HepG2 (cell line): ENCODE measurements at regions not wholly inside any gene's neighbourhood (a gene's known extent, or its start where the extent isn't known, plus 50 kb on each side); places are given as distances from the start of the nearest gene placed in this dataset.

Source experiments
- ATAC-seq: fragments of 200-7000 bp; cut with Tn5 transposase; 3 replicates; pipeline ENCODE4 v1.9.1; 2020; ENCODE audit warnings: mild to moderate bottlenecking, moderate library complexity
- BruUV-seq: library from RNA; stranded (reverse); fragments of 400-500 nt; replicated peaks from 2 replicates; lab custom pipeline; 2021; lab: Mats Ljungman, UMichigan
- CTCF ChIA-PET: fragments of 300-600 bp; formaldehyde crosslinking; extraction: SDS; loops from one replicate; lab custom pipeline; 2021; ENCODE audit warnings: low total read pairs, inconsistent platforms, low intra/inter-chr PET ratio; lab: Yijun Ruan, JAX
- POLR2A ChIA-PET: fragments of 350-600 bp; sonication (Branson Sonifier 250); formaldehyde crosslinking; loops from one replicate; lab custom pipeline; 2020; ENCODE audit warnings: antibody characterized with exemption, inconsistent platforms; lab: Yijun Ruan, JAX
- DNase-seq: peaks from one replicate; pipeline ENCODE4 v3.0.0-alpha.2; 2015; ENCODE audit warnings: low spot score
- FAIRE-seq: peaks from 3 replicates; lab custom pipeline; 2011; peaks lifted over from hg19 to GRCh38; lab: Jason Lieb, UNC
- H2AFZ ChIP-seq: one replicate; pipeline ENCODE4 v1.6.1; 2011; ENCODE audit warnings: low read length, inconsistent platforms
- H3K27ac ChIP-seq: fragments of 300-600 bp; 3 replicates; pipeline ENCODE4 v1.8.0; 2011; ENCODE audit warnings: mixed run types, mild to moderate bottlenecking, mixed read lengths, low read length, inconsistent platforms; ENCODE audit not compliant: insufficient read depth; ENCODE audit errors: extremely low read length
- H3K27me3 ChIP-seq, 2 experiments: fragments of 200-600 bp in 1 of 2; 2 replicates in 1 of 2; 3 replicates in 1 of 2; pipeline versions ENCODE4 v1.6.0 to v1.8.0; 2011; ENCODE audit warnings: low read length in 2 of 2, mild to moderate bottlenecking in 2 of 2, moderate library complexity in 2 of 2, inconsistent platforms in 1 of 2; ENCODE audit not compliant: insufficient read depth in 2 of 2, control insufficient read depth in 1 of 2
- H3K36me3 ChIP-seq, 2 experiments: fragments of 200-600 bp in 1 of 2; replicated peaks in 1 of 2; 2 replicates in 1 of 2; 3 replicates in 1 of 2; pipeline versions ENCODE4 v1.5.1 to v1.8.0; 2011; ENCODE audit warnings: low read length in 2 of 2, inconsistent platforms in 1 of 2; ENCODE audit not compliant: insufficient read depth in 2 of 2, control insufficient read depth in 1 of 2
- H3K4me1 ChIP-seq: 2 replicates; pipeline ENCODE4 v1.5.1; 2012; ENCODE audit warnings: low read length, inconsistent platforms; ENCODE audit not compliant: insufficient read depth
- H3K4me2 ChIP-seq: 2 replicates; pipeline ENCODE4 v1.6.0; 2011; ENCODE audit warnings: low read depth, low read length, inconsistent platforms
- H3K4me3 ChIP-seq, 3 experiments: fragments of 200-600 bp in 1 of 3; sonication (generic), shearing (Covaris generic) in 1 of 3; replicated peaks in 1 of 3; 2 replicates each; pipeline ENCODE4 v1.5.1; 2011 to 2016; ENCODE audit warnings: low read length in 3 of 3, inconsistent platforms in 2 of 3, low read depth in 2 of 3, mild to moderate bottlenecking in 2 of 3, control low read depth in 1 of 3, mixed read lengths in 1 of 3; ENCODE audit not compliant: insufficient read depth in 1 of 3
- H3K79me2 ChIP-seq: one replicate; pipeline ENCODE4 v1.6.1; 2011; ENCODE audit warnings: low read length, inconsistent platforms; ENCODE audit not compliant: insufficient read depth
- H3K9ac ChIP-seq: 2 replicates; pipeline ENCODE4 v1.6.0; 2011; ENCODE audit warnings: mild to moderate bottlenecking, low read depth, low read length, inconsistent platforms; ENCODE audit not compliant: insufficient read depth
- H3K9me3 ChIP-seq: 2 replicates; pipeline ENCODE4 v1.5.1; 2012; ENCODE audit warnings: mild to moderate bottlenecking, low read length
- H4K20me1 ChIP-seq: 2 replicates; pipeline ENCODE4 v1.6.0; 2011; ENCODE audit warnings: inconsistent platforms, mild to moderate bottlenecking, low read length, moderate library complexity; ENCODE audit not compliant: insufficient read depth
- MATR3 ChIP-seq: sonication (generic); formaldehyde crosslinking; IDR thresholded peaks from 2 replicates; pipeline ENCODE4 v1.4.0; 2020; ENCODE audit warnings: missing genetic modification reagents
- MTA3 ChIP-seq: sonication (generic); formaldehyde crosslinking; IDR thresholded peaks from 2 replicates; pipeline ENCODE4 v1.4.0; 2020; ENCODE audit warnings: missing genetic modification reagents
- PHF5A ChIP-seq: IDR thresholded peaks from one replicate; pipeline ENCODE4 v1.6.1; 2018; ENCODE audit warnings: low read depth, missing genetic modification reagents; ENCODE audit not compliant: unreplicated experiment
- WIZ ChIP-seq: sonication (generic); formaldehyde crosslinking; IDR thresholded peaks from 2 replicates; pipeline ENCODE4 v1.5.1; 2020; ENCODE audit warnings: mild to moderate bottlenecking, missing genetic modification reagents
- ZNF251 ChIP-seq: sonication (generic); formaldehyde crosslinking; IDR thresholded peaks from 2 replicates; pipeline ENCODE4 v1.9.0; 2021; ENCODE audit warnings: mild to moderate bottlenecking, missing genetic modification reagents
- ZNF414 ChIP-seq: sonication (generic); formaldehyde crosslinking; IDR thresholded peaks from 2 replicates; pipeline ENCODE4 v1.5.0; 2020; ENCODE audit warnings: missing genetic modification reagents
- ZNF788 ChIP-seq: sonication (generic); formaldehyde crosslinking; IDR thresholded peaks from 2 replicates; pipeline ENCODE4 v1.5.0; 2020; ENCODE audit warnings: mild to moderate bottlenecking, missing genetic modification reagents, borderline replicate concordance
- WGBS: methylation state at CpG from one replicate; pipeline ENCODE4 v1.1.6; 2017; ENCODE audit warnings: low lambda C conversion rate; 5-methylcytosine and 5-hydroxymethylcytosine counted together
- in situ Hi-C: cut with HindIII; loops from 2 replicates; pipeline ENCODE4 v1.10.0; 2017; ENCODE audit warnings: low pct_unique_long_range_greater_than_20kb; ENCODE audit not compliant: extremely low pct_ligation_motif_present
- intact Hi-C: fragments of 100-400 bp; cut with micrococcal nuclease; formaldehyde crosslinking; loops from one replicate; pipeline ENCODE4 v1.10.0; 2022; ENCODE audit not compliant: unreplicated experiment
- TF ChIP-seq, protein P1 (sequence below): sonication (generic); formaldehyde crosslinking; IDR thresholded peaks from 2 replicates; pipeline ENCODE4 v1.8.0; 2022; ENCODE audit warnings: mild to moderate bottlenecking, missing genetic modification reagents

DNA sequence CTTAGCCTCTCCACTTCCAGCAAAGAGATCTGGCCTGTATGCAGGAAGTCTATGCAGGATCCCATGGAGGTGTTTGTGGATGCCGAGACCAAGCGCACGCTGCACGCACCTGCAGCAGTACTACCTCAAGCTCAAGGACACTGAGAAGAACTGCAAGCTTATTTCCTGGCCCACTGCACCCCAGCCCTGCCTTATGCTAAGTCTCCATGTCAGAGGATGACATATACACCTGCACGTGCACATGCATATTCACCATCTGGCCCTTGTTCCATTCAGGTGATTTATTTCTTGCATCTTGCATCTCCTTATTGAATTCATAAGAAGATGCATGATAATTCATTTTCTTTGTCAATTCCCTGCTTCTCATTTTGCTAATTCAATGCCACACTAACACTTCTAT lies 472.8 kb upstream of the SGCG start (continued):
- TF ChIP-seq ZNF414: no peak
- no peak for TF ChIP-seq MTA3
- TF ChIP-seq MATR3 (CRISPR knock-in tag): no peak
- no peak for TF ChIP-seq WIZ (CRISPR knock-in tag)
- TF ChIP-seq, protein P1, sequence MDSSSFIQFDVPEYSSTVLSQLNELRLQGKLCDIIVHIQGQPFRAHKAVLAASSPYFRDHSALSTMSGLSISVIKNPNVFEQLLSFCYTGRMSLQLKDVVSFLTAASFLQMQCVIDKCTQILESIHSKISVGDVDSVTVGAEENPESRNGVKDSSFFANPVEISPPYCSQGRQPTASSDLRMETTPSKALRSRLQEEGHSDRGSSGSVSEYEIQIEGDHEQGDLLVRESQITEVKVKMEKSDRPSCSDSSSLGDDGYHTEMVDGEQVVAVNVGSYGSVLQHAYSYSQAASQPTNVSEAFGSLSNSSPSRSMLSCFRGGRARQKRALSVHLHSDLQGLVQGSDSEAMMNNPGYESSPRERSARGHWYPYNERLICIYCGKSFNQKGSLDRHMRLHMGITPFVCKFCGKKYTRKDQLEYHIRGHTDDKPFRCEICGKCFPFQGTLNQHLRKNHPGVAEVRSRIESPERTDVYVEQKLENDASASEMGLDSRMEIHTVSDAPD (CRISPR knock-in tag): no peak
- TF ChIP-seq ZNF251 (CRISPR knock-in tag): no peak
- no peak for TF ChIP-seq PHF5A (CRISPR knock-in tag)

- TF ChIP-seq ZNF788: no peak
- in situ Hi-C loops: no loop called here
- no peak for FAIRE-seq
- H3K79me2 ChIP-seq: no peaks in the 10 kb centered on the region
- no peak overlapping the region for H3K9ac ChIP-seq
- no peak overlapping the region for H3K4me3 ChIP-seq
- no peak overlapping the region for H3K4me2 ChIP-seq
- BruUV-seq: no TSS peak
- no peak for ATAC-seq
- H4K20me1 ChIP-seq: no peaks in the 10 kb centered on the region
- peaks cover 0 to 4% of the 10 kb centered on the region in 2 experiments; a peak in 1 of 5 replicates for H3K27me3 ChIP-seq
- intact Hi-C loops: no loop called here
- ChIA-PET POLR2A (no interaction called here), CTCF (no interaction called here)
- no peak overlapping the region for H3K27ac ChIP-seq
- no peaks in the 10 kb centered on the region for H3K4me1 ChIP-seq
- H3K9me3 ChIP-seq: no peaks in the 10 kb centered on the region
- H3K36me3 ChIP-seq: no peaks in the 10 kb centered on the region
- H2AFZ ChIP-seq: no peak overlapping the region
- 22% methylated on average over 7 of the region's 7 CpGs for WGBS
- no peak for DNase-seq
Measured at GRCh38 chr13:22717036-22717435, 463.7 kb upstream of the SGCG start.
